ENCODE measurements at regions not wholly inside any gene's neighbourhood (a gene's known extent, or its start where the extent isn't known, plus 50 kb on each side); places are given as distances from the start of the nearest gene placed in this dataset.

DNA sequence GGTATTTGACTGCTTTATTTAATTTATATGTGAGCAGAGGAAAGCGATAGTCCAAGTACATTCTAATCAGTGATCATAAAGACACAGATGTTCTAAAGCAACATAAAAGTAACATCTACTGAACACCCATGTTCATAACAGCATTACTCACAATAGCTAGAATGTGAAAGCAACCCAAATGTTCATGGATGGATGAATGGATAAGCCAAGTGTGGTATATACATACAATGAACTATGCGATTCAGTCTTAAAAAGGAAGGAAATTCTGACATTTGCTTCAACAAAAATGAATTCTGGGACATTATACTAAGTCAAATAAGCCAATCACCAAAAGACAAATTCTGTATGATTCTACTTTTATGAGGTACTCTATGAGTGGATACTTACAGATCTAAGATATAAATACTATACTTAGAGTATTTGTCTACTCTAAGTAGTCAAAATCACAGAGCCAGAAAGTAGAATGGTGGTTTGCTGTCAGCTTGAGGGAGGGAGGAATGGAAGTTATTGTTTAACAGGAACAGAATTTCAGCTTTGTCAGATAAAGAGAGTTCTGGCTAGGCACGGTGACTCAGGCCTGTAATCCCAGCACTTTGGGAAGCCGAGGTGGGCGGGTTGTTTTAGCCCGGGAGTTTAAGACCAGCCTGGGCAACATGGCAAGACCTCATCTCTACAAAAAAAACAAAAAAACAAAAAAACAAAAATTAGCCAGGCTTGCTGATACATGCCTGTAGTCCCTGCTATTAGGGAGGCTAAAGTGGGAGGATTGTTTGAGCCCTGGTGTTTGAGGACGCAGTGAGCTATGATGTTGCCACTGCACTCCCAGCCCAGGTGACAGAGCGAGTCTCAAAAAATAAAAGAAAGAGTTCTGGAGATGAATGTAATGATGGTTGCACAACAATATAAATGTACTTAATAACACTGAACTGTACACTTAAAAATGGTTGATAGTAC, 79.7 kb upstream of the ARHGAP29 start (continued):
- TF ChIP-seq, protein P1, sequence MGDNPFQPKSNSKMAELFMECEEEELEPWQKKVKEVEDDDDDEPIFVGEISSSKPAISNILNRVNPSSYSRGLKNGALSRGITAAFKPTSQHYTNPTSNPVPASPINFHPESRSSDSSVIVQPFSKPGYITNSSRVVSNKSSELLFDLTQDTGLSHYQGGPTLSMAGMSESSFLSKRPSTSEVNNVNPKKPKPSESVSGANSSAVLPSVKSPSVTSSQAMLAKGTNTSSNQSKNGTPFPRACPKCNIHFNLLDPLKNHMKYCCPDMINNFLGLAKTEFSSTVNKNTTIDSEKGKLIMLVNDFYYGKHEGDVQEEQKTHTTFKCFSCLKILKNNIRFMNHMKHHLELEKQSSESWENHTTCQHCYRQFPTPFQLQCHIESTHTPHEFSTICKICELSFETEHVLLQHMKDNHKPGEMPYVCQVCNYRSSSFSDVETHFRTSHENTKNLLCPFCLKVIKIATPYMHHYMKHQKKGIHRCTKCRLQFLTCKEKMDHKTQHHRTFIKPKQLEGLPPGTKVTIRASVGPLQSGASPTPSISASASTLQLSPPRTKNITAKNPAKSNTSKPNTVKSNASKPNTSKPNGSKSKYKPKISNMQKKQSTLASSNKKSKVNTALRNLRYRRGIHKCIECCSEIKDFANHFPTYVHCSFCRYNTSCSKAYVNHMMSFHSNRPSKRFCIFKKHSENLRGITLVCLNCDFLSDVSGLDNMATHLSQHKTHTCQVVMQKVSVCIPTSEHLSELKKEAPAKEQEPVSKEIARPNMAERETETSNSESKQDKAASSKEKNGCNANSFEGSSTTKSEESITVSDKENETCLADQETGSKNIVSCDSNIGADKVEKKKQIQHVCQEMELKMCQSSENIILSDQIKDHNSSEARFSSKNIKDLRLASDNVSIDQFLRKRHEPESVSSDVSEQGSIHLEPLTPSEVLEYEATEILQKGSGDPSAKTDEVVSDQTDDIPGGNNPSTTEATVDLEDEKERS (CRISPR knock-in tag; IDR thresholded peaks at IDR 0.05), result no peak
- TF ChIP-seq ZMYM3 (CRISPR knock-in tag; IDR thresholded peaks at IDR 0.05), result 0 out of 2 replicates have a peak, but pooled peaks have one; percentile 9
- no peak for TF ChIP-seq TBL1XR1 (IDR thresholded peaks at IDR 0.05; ENCODE audit: borderline replicate concordance, low read length, partially characterized antibody)
- no peak for TF ChIP-seq TBX3 (IDR thresholded peaks at IDR 0.05; ENCODE audit: borderline replicate concordance)
- TF ChIP-seq, protein P2, sequence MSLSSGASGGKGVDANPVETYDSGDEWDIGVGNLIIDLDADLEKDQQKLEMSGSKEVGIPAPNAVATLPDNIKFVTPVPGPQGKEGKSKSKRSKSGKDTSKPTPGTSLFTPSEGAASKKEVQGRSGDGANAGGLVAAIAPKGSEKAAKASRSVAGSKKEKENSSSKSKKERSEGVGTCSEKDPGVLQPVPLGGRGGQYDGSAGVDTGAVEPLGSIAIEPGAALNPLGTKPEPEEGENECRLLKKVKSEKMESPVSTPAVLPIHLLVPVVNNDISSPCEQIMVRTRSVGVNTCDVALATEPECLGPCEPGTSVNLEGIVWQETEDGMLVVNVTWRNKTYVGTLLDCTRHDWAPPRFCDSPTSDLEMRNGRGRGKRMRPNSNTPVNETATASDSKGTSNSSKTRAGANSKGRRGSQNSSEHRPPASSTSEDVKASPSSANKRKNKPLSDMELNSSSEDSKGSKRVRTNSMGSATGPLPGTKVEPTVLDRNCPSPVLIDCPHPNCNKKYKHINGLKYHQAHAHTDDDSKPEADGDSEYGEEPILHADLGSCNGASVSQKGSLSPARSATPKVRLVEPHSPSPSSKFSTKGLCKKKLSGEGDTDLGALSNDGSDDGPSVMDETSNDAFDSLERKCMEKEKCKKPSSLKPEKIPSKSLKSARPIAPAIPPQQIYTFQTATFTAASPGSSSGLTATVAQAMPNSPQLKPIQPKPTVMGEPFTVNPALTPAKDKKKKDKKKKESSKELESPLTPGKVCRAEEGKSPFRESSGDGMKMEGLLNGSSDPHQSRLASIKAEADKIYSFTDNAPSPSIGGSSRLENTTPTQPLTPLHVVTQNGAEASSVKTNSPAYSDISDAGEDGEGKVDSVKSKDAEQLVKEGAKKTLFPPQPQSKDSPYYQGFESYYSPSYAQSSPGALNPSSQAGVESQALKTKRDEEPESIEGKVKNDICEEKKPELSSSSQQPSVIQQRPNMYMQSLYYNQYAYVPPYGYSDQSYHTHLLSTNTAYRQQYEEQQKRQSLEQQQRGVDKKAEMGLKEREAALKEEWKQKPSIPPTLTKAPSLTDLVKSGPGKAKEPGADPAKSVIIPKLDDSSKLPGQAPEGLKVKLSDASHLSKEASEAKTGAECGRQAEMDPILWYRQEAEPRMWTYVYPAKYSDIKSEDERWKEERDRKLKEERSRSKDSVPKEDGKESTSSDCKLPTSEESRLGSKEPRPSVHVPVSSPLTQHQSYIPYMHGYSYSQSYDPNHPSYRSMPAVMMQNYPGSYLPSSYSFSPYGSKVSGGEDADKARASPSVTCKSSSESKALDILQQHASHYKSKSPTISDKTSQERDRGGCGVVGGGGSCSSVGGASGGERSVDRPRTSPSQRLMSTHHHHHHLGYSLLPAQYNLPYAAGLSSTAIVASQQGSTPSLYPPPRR (CRISPR knock-in tag; IDR thresholded peaks at IDR 0.05; ENCODE audit: borderline replicate concordance), result no peak
- TF ChIP-seq, protein P3, sequence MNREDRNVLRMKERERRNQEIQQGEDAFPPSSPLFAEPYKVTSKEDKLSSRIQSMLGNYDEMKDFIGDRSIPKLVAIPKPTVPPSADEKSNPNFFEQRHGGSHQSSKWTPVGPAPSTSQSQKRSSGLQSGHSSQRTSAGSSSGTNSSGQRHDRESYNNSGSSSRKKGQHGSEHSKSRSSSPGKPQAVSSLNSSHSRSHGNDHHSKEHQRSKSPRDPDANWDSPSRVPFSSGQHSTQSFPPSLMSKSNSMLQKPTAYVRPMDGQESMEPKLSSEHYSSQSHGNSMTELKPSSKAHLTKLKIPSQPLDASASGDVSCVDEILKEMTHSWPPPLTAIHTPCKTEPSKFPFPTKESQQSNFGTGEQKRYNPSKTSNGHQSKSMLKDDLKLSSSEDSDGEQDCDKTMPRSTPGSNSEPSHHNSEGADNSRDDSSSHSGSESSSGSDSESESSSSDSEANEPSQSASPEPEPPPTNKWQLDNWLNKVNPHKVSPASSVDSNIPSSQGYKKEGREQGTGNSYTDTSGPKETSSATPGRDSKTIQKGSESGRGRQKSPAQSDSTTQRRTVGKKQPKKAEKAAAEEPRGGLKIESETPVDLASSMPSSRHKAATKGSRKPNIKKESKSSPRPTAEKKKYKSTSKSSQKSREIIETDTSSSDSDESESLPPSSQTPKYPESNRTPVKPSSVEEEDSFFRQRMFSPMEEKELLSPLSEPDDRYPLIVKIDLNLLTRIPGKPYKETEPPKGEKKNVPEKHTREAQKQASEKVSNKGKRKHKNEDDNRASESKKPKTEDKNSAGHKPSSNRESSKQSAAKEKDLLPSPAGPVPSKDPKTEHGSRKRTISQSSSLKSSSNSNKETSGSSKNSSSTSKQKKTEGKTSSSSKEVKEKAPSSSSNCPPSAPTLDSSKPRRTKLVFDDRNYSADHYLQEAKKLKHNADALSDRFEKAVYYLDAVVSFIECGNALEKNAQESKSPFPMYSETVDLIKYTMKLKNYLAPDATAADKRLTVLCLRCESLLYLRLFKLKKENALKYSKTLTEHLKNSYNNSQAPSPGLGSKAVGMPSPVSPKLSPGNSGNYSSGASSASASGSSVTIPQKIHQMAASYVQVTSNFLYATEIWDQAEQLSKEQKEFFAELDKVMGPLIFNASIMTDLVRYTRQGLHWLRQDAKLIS (CRISPR knock-in tag; IDR thresholded peaks at IDR 0.05), result no peak
- TF ChIP-seq, protein P4, sequence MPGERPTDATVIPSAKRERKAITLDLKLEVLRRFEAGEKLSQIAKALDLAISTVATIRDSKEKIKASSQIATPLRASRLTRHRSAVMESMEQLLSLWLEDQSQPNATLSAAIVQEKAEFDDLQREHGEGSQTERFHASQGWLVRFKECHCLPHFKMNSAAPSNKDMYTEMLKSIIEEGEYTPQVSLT (CRISPR knock-in tag; IDR thresholded peaks at IDR 0.05; ENCODE audit: borderline replicate concordance, low read depth), result no peak
- no peak for TF ChIP-seq KDM1A (CRISPR knock-in tag; IDR thresholded peaks at IDR 0.05)
- no peak for TF ChIP-seq MIXL1 (CRISPR knock-in tag; IDR thresholded peaks at IDR 0.05)
- no peak for TF ChIP-seq ZNF10 (CRISPR knock-in tag; IDR thresholded peaks at IDR 0.05; ENCODE audit: borderline replicate concordance, low read depth)
- TF ChIP-seq ATF1 (CRISPR knock-in tag; IDR thresholded peaks at IDR 0.05), result no peak
- no peak for TF ChIP-seq ZNF883 (CRISPR knock-in tag; IDR thresholded peaks at IDR 0.05; ENCODE audit: not compliant biosample characterization)
- TF ChIP-seq ARNTL (CRISPR knock-in tag; IDR thresholded peaks at IDR 0.05), result no peak
- TF ChIP-seq ZSCAN31 (CRISPR knock-in tag; IDR thresholded peaks at IDR 0.05; ENCODE audit: low read depth), result no peak
- no peak for TF ChIP-seq ZNF776 (CRISPR knock-in tag; IDR thresholded peaks at IDR 0.05)
- no peak for TF ChIP-seq ZNF496 (CRISPR knock-in tag; IDR thresholded peaks at IDR 0.05; ENCODE audit: insufficient replicate concordance)

Measured in HepG2 (cell line).